ENCODE measurements at regions not wholly inside any gene's neighbourhood (a gene's known extent, or its start where the extent isn't known, plus 50 kb on each side); places are given as distances from the start of the nearest gene placed in this dataset.

- peaks cover 0 to 34% of the 10 kb centered on the region in 2 experiments; a peak in 3 of 5 replicates for H3K27me3 ChIP-seq (ENCODE audit: control insufficient read depth in 2 of 2, insufficient read depth in 2 of 2, low read length in 2 of 2)
- no peak overlapping the region for H3K9ac ChIP-seq (ENCODE audit: insufficient read depth in 1 of 2, low read depth in 2 of 2, low read length in 2 of 2)
- H3K9me1 ChIP-seq (ENCODE audit: control insufficient read depth, insufficient read depth, low read length): no peaks in the 10 kb centered on the region
- CTCF ChIA-PET (ENCODE audit: low intra/inter-chr PET ratio): no interaction called here
- H3K4me1 ChIP-seq (replicated peaks in 1 of 2; ENCODE audit: control insufficient read depth in 2 of 2, insufficient read depth in 2 of 2, low read length in 2 of 2): no peaks in the 10 kb centered on the region
- H2AFZ ChIP-seq (ENCODE audit: low read depth, low read length): no peak overlapping the region
- no peak overlapping the region for H3K4me2 ChIP-seq (ENCODE audit: insufficient read depth, low read length)
- ATAC-seq (no peak), FAIRE-seq (no peak), DNase-seq (ENCODE audit: extremely low read depth in 1 of 4, low spot score in 3 of 4) (no peak)
- BruUV-seq (replicated peaks): no TSS peak
- TF ChIP-seq ZNF274 (IDR thresholded peaks at IDR 0.05; ENCODE audit: borderline replicate concordance, low read depth, low read length): no peak
- no peak for TF ChIP-seq ZNF124 (CRISPR knock-in tag; IDR thresholded peaks at IDR 0.05)
- TF ChIP-seq NFRKB (IDR thresholded peaks at IDR 0.05; ENCODE audit: low read depth): no peak
- no peak for TF ChIP-seq PKNOX1 (IDR thresholded peaks at IDR 0.05)
- no peak for TF ChIP-seq DLX4 (CRISPR knock-in tag; IDR thresholded peaks at IDR 0.05)
- TF ChIP-seq ZSCAN32 (CRISPR knock-in tag; IDR thresholded peaks at IDR 0.05): no peak
- no peak for TF ChIP-seq PHB2 (IDR thresholded peaks at IDR 0.05; ENCODE audit: low read depth)
- no peak for TF ChIP-seq HDAC8 (tag; IDR thresholded peaks at IDR 0.05)
- TF ChIP-seq MEIS2 (IDR thresholded peaks at IDR 0.05; ENCODE audit: partially characterized antibody): no peak
- TF ChIP-seq SAFB2 (IDR thresholded peaks at IDR 0.05; ENCODE audit: borderline replicate concordance, low read depth, low read length, severe bottlenecking): no peak
- TF ChIP-seq MTA1 (IDR thresholded peaks at IDR 0.05; ENCODE audit: borderline replicate concordance): no peak
- TF ChIP-seq RERE (CRISPR knock-in tag; IDR thresholded peaks at IDR 0.05; ENCODE audit: borderline replicate concordance): no peak
- TF ChIP-seq TRIM25 (IDR thresholded peaks at IDR 0.05; ENCODE audit: borderline replicate concordance): no peak
- no peak for TF ChIP-seq NR1H2 (CRISPR knock-in tag; IDR thresholded peaks at IDR 0.05)
- H3K27ac ChIP-seq (ENCODE audit: extremely low read depth, low read depth, low read length): no peak overlapping the region
- no peaks in the 10 kb centered on the region for H3K9me3 ChIP-seq (replicated peaks; ENCODE audit: control insufficient read depth, insufficient read depth, low read depth, low read length)
- H4K20me1 ChIP-seq (replicated peaks; ENCODE audit: control insufficient read depth, insufficient read depth, low read length): no peaks in the 10 kb centered on the region
- no peaks in the 10 kb centered on the region for H3K36me3 ChIP-seq (ENCODE audit: control insufficient read depth, insufficient read depth, low read length)
- H3K79me2 ChIP-seq (ENCODE audit: control insufficient read depth, insufficient read depth, low read length): no peaks in the 10 kb centered on the region
- no peak overlapping the region for H3K4me3 ChIP-seq
- POLR2A ChIA-PET: no interaction called here
- intact Hi-C loops (cut with micrococcal nuclease): no loop called here
- WGBS (ENCODE audit: insufficient coverage, low coverage, missing lambda C conversion rate): under 1% methylated on average over 16 of the region's 17 CpGs
- in situ Hi-C loops (cut with MboI): no loop called here
These were observed 182.7 kb upstream of the C14orf180 start for GRCh38 chr14:104396682-104397470.

All from K562 (cell line).